Astrocyte (in vitro differentiated cells and primary cell): ENCODE measurements at regions not wholly inside any gene's neighbourhood (a gene's known extent, or its start where the extent isn't known, plus 50 kb on each side); places are given as distances from the start of the nearest gene placed in this dataset.

Experiments
- CTCF ChIP-seq: IDR thresholded peaks from 2 replicates; pipeline ENCODE4 v1.5.1; 2011; ENCODE audit warnings: low read depth, mild to moderate bottlenecking, inconsistent platforms, low read length, moderate library complexity; ENCODE audit not compliant: insufficient read depth
- EZH2 ChIP-seq: IDR thresholded peaks from 2 replicates; pipeline ENCODE4 v1.6.1; 2012; ENCODE audit warnings: mild to moderate bottlenecking, low read length, inconsistent platforms; ENCODE audit not compliant: insufficient read depth

- TF ChIP-seq EZH2 (no peak), CTCF (no peak)
These were observed 85.3 kb upstream of the ITGA6 start for GRCh38 chr2:172342078-172342477.
